ENCODE measurements at regions not wholly inside any gene's neighbourhood (a gene's known extent, or its start where the extent isn't known, plus 50 kb on each side); places are given as distances from the start of the nearest gene placed in this dataset.
"Not testable (repeated sequence)": the region's sequence is repeated elsewhere in the genome, so short reads cannot be mapped to it uniquely, and the experiment has no call there.

DNA sequence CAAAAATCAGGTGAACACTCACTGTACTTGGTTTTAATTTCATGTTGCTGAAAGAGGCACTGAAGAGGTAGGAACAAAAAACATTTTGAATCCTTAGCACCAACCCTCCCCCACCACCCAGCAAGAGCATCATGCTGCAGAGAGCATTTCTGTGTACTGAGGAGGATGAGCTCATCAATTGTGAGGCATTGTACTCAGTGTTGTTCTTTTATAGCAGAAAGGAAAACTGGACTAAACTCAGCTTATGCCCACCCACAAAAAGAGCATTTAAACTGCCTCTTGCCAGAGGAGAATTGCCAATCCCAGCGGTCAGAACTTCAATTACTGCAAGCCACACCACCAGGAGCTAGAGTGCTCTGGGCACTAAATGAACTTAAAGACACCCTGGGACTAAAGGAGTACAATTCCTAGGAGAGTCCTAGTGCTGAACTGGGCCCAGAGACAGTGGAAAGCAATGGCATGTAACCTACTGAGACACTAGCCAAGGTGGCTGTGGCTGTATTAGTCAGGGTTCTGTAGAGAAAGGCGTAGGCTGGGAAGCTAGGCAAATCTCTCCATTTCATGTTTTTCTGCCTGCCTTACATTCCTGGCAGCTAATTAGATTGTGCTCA, 280.7 kb upstream of the KLHL4 start:
- DNase-seq: no peak

DNA sequence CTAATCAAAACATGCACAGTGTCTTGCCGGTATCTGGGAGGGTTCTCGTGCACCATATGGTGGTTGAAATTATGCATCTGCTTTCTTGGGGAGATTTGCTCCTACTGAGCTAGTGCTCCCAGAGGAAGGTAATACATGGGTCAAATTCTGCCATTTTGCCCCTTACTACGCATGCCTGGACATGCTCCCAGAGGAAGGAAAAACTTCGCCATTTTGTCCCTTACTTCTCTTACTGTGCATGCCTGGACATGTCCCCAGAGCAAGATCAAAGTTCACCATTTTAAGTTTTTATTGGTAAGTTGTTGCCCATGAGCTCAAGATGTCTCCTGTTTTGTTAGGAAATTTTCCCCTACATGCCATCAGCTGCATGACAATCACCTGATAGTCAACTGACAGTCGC, 252.1 kb upstream of the KLHL4 start:
- no peak for DNase-seq

DNA sequence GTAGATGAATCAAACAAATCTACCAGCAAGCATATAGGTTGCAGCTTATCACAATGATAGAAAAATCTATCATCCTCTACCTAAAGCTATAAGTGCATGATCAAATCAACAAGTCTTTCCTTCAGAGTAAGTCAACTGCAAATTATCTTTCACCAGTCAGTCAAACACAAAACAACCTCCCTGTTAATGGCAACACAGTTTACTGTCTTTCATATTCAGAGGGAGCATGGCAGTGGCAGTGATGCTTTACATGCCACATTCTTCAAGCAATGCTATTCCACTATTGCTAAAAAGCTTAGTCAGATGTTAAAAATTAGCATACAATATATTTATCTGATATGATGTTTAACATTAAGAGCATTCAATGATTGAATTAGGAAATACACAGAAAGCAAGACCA, 245.1 kb upstream of the KLHL4 start:
- no peak for DNase-seq

DNA sequence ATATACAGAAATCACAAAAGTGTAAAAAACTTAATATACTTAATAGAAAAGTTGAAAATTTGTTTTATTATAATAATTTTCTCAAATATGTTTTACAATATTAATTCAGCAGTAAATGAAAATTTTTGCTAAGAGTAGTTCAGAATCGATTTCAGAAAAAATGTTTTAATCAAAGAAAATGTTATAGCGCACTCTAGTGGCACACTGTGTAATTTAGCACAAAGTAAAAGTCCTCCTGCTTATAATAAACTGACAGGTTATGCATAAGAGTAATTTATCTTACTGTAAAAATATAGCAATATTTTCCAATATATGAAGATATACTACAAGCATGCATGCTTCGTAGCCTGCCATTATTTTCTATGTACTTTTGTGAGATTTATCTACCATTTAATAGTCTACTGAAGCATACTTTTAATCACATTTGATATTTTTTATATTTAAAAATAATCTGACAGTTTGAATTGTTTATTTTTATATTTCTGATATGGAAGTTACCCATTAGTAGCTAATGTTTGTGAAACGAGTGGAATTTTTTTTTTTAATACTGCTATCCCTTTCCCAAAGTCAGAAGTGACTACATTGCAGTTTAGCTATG, 217.9 kb upstream of the KLHL4 start:
- peak in 1 of 2 donors; percentile 0 for DNase-seq

DNA sequence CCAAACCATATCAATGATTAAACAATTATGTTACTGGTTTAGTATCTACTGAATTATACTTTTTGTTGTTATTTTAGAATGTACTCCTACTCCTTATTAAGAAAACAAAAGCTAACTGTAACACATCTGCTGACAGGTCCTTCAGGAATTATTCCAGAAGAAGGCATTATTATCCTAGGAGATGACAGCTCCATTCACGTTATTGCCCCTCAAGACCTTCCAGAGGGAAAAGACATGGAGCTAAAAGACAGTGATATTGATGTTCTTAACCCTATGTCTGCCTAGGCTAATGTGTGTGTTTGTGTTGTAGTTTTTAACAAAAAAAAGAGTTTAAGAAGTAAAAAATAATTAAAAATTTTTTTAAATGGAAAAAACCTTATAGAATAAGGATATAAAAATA, 206.8 kb upstream of the KLHL4 start:
- DNase-seq: no peak

DNA sequence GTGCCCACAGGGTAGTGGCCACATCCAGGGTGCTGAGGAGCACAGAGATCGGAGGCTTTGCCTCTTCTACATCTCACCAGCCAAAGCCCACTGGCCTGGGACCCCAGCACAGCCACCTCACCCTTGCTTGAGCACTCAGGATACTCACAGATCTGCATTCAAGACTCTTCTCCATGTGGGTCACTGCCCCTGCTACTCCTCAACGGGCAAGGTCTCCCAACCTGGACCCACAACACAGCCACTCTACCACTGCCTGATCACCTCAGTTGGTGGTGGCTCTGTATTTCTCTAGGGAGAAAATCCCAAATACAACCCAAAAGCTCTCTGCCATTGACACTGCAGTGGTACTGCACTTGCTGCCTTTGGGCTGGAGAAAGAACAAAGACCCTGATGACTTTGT, 190.3 kb upstream of the KLHL4 start:
- no peak for DNase-seq

DNA sequence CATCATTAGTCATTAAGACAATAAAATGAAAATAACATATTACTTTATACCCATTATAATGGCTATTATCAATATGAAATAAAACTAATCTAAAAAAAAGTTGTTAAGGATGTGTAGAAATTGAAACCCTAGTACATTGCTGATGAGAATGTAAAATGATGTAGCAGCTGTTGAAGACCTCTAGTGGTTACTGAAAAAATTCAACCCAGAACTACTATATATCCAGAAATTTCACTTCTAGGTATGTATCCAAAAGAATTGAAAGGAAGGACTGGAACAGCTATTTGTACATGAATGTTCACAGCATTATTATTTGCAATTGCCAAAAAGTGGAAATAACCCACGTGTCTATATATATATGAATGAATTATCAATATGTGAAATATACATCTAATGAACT, 180.3 kb upstream of the KLHL4 start:
- DNase-seq: no peak

DNA sequence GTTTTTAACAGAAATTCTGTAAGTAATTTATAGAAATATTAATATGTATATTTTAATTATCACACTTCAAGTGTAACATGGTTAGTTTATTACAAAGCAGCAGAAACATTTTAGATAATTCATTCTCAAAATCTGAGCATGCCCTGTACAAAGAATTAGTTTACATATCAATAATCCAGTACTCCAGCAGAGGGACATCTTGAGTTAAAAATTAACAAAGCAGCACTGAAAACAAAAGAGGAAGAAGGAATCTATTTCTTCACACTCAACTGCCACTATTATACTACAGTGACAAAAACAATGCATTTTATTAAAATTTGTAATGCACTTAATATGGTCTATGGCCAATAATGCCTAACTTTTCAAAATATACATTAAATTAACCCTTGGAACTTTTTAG, 179.1 kb upstream of the KLHL4 start:
- DNase-seq: no peak

DNA sequence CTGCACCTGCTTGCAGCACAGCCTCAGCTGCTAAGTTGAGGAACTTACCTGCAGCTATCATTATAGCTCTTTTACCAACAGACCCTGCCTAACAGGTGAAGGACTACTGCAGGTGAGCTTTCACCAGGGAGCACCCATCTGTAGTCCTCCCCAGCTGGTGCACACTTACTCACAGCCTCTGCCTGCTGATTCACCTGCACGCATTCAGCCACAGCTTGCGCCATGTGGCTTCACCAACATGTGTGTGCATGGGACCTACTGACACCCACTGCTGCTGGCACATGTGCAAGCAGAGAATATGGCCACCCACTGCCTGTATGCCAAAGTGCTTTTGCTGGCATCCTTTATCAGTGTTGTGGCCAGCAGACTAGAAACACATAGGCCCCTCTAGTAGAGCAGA, 146.7 kb upstream of the KLHL4 start:
- DNase-seq: no peak

DNA sequence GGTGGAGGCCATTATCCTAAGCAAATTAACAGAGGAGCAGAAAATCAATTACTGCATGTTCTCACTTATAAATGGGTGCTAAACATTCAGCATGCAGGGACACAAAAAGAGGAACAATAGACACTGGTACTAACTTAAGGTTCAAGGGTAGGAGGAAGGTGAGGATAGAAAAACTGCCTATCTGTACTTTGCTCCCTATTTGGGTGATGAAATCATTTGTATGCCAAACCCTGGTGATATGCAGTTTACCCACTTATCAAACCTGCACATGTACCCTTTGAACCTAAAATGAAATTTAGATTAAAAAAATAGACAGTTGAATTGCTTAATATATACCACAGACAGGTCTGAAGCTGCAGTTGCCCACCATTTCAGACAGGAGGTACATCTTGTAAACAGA, 143.3 kb upstream of the KLHL4 start:
- DNase-seq: no peak

DNA sequence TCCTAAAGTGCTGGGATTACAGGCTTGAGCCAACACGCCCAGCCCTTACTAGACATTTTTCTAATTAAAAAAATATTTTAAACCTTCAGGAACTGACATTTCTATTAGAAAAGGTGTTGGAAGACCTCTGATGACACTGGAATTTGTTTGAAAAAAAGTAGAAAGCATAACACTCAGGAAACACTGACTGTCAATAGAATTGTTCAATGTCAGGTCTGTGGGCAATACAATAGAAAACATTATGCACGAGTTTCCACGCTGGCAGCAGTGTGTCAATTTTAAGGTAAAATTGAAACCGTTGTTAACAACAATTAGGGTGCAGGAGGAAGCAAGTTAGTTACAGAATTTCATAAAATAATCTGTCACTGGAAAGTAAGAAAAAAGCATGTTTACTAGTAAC, 140.7 kb upstream of the KLHL4 start:
- DNase-seq: no peak

DNA sequence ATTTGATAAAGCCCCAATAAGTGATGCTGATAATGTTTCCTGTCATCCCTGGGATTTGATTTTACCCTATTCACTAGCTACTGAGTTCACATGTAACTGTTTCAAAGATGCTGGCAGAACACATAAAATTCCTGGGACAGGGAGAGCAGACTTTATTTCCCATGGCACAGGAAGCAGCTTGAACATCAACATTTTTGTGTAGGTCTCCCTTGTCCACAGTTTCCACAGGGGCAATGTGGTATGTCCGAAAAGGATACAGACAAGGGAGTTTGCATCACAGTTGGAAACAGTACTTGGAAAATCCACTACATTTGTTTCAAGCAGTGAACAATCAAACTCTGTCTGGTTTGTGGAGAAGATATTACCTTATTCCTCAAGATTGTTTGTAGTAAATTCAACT, 129.2 kb upstream of the KLHL4 start:
- no peak for DNase-seq

DNA sequence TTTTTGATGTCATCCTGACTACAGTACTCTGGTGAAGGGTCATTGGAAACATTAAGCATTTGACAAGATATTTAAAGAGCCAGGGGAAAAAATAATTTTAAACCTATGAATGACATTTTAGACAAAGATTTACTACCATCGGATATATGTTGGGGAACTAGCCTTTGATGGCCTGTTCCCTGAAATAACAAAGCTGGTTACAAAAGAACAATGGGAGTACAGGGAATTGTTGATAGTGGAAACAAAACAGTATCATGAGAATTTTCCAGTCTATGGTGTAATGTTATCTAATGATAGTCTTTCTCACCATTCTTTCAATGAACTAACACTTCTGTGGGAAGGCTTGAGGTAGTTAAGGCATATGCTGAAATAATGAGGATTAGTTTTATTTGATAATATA, 125.9 kb upstream of the KLHL4 start:
- DNase-seq: no peak

DNA sequence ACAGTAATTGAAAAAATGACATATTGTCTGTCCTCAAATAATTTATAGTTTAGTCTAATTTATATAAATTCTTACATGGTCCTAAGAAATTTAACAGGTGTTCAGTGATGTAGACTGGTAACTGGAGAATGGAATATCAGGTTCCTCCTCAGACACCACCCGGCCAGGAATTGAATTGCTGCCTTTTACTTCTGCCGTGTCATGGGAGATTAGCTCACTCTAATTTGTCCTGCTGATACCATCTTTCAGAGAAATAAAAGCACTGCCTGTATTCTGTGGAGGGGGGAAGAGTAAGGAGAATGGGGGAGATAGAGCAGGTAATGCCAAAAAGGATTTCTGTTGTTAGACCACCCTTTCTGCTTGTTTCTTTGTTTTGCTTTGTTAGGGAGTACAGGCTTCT, 125.2 kb upstream of the KLHL4 start:
- DNase-seq: no peak

DNA sequence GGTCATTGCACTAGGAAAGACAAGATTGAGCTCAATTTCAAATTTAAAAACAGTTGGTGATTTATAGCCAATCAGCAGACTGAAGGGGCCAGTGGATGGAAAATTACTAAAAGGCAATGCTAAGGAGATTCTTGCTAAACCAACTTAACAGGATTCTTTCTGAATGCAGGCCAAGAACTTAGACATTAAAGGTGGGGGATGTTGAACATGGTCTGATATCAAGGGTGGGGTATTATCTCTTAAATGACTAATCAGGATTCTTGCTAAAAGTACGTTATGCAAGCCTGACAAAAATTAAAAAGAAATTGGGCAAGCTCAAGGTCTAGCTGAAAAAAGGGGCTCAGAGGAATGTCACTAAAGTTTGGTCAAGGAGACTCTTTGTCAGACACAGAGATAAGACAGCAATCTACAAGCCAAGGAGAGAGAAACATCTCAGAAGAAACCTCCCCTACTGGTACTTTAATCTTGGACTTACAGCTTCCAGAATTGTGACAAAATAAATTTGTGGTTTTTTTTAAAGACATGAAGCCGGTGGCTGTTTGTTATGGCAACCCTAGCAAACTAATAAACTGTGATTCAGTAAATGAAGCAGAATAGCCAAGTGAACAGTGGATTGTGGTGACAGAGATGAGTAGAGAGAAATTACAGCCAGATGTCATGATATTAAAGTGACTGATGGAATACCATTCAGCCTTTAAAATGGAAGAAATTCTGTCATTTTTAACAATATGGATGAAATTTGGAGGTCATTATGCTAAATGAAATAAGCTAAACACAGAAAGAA, 120.3 kb upstream of the KLHL4 start:
- no peak for DNase-seq

DNA sequence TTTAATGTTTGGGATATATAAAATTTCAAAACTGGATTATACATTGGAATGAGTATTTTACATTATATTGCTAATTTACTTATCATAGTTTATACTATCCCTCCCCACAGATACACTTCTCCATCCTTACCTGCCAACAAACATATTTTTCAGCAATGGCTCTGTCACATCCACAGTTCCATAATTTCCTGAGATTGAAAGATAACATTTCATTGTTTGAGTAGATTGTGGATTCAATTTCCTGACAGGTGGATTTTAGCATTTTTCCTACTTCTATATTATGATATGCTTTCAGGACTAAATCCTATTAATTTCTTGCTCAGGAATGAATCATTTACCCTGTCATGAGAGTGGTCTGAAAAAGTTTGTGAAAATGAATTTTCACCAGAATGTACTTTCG, 115.3 kb upstream of the KLHL4 start:
- no peak for DNase-seq

DNA sequence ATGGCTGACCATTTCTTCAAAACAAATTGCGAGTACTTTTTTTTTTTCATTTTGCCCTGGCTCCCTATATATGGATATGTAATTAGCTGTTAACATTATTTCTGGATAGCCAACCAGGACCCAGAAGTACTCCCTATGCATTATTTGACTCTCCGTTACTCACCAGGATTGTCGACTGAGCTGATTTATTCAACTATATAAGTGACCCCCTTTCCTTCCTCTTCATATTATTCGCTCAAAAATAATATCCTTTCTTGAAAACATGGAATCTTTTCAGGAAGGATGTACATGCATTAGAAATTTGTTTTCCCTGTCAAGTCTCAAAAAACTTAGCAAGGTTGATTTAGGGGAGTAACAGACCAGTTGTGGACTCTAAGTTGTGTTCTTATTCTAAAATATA, 114.1 kb upstream of the KLHL4 start:
- DNase-seq: no peak

DNA sequence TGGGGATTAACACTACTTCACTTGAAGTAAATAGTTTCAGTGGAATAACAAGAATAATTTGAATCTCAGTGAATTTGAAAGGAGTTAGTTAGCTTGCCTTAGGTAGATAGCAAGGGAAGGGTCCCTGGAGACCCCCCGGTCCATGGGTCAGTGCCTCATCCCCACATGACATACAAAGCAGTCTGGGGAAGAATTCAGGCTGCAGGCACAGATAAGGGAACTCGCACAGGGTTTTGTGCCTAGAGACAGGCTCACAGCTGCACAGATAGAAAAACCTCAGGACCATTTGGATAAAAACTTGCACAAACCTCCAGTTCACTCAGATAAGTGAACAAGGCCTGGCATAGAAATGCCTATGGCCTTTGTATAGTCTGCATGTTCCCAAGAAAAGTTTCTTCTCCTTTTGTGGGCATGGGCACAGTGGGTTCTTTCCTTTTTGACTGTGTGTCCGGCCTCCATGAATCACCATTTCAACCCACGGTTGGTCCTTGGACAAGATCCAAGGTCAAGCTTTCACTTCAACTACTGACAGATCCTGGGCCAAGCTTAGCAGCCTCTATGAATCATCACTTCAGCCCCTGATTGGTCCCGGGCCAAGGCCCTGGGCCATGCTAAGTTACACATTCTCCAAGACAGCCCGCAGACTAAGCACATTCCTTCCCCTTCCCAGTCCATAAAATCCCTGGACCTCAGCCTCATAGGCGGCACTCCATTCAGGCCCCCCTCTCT, 108.3 kb upstream of the KLHL4 start:
- no peak for DNase-seq

DNA sequence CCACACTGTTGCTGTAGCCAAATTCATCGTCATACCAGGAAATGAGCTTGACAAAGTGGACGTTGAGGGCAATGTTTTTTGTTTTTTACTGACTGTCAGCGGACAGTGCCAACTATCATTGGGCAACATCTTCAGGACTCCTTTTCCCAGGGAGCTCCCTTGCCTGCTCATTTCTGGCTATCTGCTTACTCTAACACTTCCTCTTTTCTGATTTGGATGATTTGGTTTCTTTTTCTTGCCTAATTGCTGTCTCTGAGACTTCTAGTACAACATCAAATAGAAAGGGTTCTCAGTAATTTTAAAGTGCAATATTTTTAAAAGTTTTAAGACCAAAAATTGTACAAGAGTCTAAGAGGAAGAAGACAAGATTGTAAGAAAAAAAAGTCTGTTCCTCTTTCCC, 92.0 kb upstream of the KLHL4 start:
- no peak for DNase-seq

DNA sequence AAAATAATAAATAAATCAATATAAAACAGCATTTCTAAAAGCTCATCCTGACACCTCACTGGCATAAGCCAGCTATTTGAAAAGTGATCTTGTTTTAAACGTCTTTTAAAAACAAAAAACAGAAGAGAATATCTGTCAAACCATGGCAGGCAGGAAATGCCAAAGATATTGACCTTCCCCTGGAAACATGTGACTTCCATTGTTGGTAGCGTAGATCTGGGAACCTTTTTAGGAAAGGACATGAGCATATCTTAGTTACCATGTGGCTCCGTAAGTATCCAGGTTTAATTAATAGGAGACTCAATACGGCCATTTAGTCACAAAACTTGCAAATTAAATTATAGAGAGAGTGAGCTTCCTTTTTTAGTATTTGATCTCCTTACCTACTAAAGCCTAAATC, 83.0 kb upstream of the KLHL4 start:
- DNase-seq: no peak

DNA sequence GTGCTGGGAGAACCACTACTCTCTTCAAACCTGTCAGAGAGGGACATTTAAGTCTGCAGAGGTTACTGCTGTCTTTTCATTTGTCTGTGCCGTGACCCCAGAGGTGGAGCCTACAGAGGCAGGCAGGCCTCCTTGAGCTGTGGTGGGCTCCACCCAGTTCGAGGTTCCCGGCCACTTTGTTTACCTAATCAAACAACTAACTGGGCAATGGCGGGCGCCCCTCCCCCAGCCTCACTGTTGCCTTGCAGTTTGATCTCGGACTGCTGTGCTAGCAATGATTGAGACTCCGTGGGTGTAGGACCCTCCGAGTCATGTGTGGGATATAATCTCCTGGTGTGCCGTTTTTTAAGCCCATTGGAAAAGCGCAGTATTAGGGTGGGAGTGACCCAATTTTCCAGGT, 69.0 kb upstream of the KLHL4 start:
- not testable (repeated sequence) for DNase-seq

DNA sequence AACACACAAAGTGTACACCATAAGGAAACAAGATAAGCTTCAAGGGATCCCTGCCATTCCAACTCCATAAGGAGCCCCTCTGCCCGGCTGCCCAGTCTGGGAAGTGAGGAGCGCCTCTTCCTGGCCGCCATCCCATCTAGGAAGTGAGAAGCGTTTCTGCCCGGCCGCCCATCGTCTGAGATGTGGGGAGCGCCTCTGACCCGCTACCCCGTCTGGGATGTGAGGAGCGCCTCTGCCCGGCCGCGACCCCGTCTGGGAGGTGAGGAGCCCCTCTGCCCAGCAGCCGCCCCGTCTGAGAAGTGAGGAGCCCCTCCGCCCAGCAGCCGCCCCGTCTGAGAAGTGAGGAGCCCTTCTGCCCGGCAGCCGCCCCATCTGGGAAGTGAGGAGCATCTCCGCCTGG, 51.8 kb upstream of the KLHL4 start:
- not testable (repeated sequence) for DNase-seq

Data from CD4-positive, alpha-beta T cell treated with Interferon alpha-2 for 1 hour (primary cell).